Colonic mucosa (tissue), 4 donors: ENCODE measurements at regions not wholly inside any gene's neighbourhood (a gene's known extent, or its start where the extent isn't known, plus 50 kb on each side); places are given as distances from the start of the nearest gene placed in this dataset.

Source experiments
- DNase-seq: peaks from one replicate; pipeline ENCODE4 v3.0.0-alpha.2; 2020
- H3K27ac ChIP-seq: fragments of 200-600 bp; one replicate; pipeline ENCODE4 v1.8.0; 2021
- H3K27me3 ChIP-seq: fragments of 200-600 bp; one replicate; pipeline ENCODE4 v1.8.0; 2021
- H3K36me3 ChIP-seq: fragments of 200-600 bp; one replicate; pipeline ENCODE4 v1.8.0; 2021
- H3K4me1 ChIP-seq: fragments of 200-600 bp; one replicate; pipeline ENCODE4 v1.8.0; 2021; ENCODE audit warnings: mild to moderate bottlenecking
- H3K4me3 ChIP-seq: fragments of 200-600 bp; one replicate; pipeline ENCODE4 v1.8.0; 2021
- H3K9ac ChIP-seq, 2 donors: one replicate each; pipeline ENCODE4 v1.7.0; 2013; ENCODE audit warnings: control low read depth in 2 of 2, low read depth in 2 of 2, low read length in 2 of 2
- H3K9me3 ChIP-seq: fragments of 200-600 bp; one replicate; pipeline ENCODE4 v1.8.0; 2021
- CTCF ChIP-seq: fragments of 200-600 bp; IDR thresholded peaks from one replicate; pipeline ENCODE4 v1.8.0; 2022; ENCODE audit warnings: antibody characterized with exemption, mild to moderate bottlenecking
- intact Hi-C: fragments of 100-400 bp; cut with DNase I; formaldehyde crosslinking; loops from one replicate; pipeline ENCODE4 v1.14.1; 2022
- donor health status: healthy.
- donor health status: DM: no; HTN: no; CAD: no.
- donor health status: DM: no; HTN: no; CAD: no.

- intact Hi-C loops = loop anchor here (5.0 kb wide), 3 partner anchors 302 to 772 kb away; no protein-coding TSS in a partner anchor
- H3K4me3 ChIP-seq = no peak overlapping the region
- H3K9me3 ChIP-seq = no peaks in the 10 kb centered on the region
- H3K27me3 ChIP-seq = no peaks in the 10 kb centered on the region
- H3K9ac ChIP-seq = no peak overlapping the region
- TF ChIP-seq CTCF = peak; percentile 83
- DNase-seq = peak; percentile 60
- no peaks in the 10 kb centered on the region for H3K4me1 ChIP-seq
- no peak overlapping the region for H3K27ac ChIP-seq
- no peaks in the 10 kb centered on the region for H3K36me3 ChIP-seq
Observed at GRCh38 chrX:25144043-25144940, 128.5 kb upstream of the ARX start.

GRCh38 chrX:25143596-25143995 lies 127.8 kb upstream of the ARX start:
- H3K9ac ChIP-seq = no peak overlapping the region
- H3K36me3 ChIP-seq = no peaks in the 10 kb centered on the region
- no peak for TF ChIP-seq CTCF
- H3K9me3 ChIP-seq = no peaks in the 10 kb centered on the region
- no peak for DNase-seq
- H3K4me3 ChIP-seq = no peak overlapping the region
- no peak overlapping the region for H3K27ac ChIP-seq
- H3K27me3 ChIP-seq = no peaks in the 10 kb centered on the region
- H3K4me1 ChIP-seq = no peaks in the 10 kb centered on the region
- intact Hi-C loops = loop anchor here (5.0 kb wide), 3 partner anchors 301 to 771 kb away; no protein-coding TSS in a partner anchor

GRCh38 chrX:25141684-25142083 lies 125.9 kb upstream of the ARX start:
- no peak for DNase-seq
- H3K4me3 ChIP-seq = no peak overlapping the region
- H3K9me3 ChIP-seq = no peaks in the 10 kb centered on the region
- no peak overlapping the region for H3K27ac ChIP-seq
- H3K4me1 ChIP-seq = no peaks in the 10 kb centered on the region
- no peaks in the 10 kb centered on the region for H3K27me3 ChIP-seq
- no peak overlapping the region for H3K9ac ChIP-seq
- H3K36me3 ChIP-seq = no peaks in the 10 kb centered on the region
- TF ChIP-seq CTCF = no peak
- intact Hi-C loops = loop anchor here (5.0 kb wide), 3 partner anchors 299 to 769 kb away; no protein-coding TSS in a partner anchor

- Histone ChIP-seq H3K4me3 (no peak overlapping the region), H3K9ac (no peak overlapping the region), H3K36me3 (no peaks in the 10 kb centered on the region), H3K4me1 (no peaks in the 10 kb centered on the region), H3K27me3 (no peaks in the 10 kb centered on the region), H3K27ac (no peak overlapping the region), H3K9me3 (no peaks in the 10 kb centered on the region)
- TF ChIP-seq CTCF = no peak
- DNase-seq = no peak
- intact Hi-C loops = no loop called here
Observed at GRCh38 chrX:25131055-25131454, 115.3 kb upstream of the ARX start.

GRCh38 chrX:25130619-25131018 lies 114.9 kb upstream of the ARX start:
- Histone ChIP-seq H3K4me3 (no peak overlapping the region), H3K9me3 (no peaks in the 10 kb centered on the region), H3K4me1 (no peaks in the 10 kb centered on the region), H3K9ac (no peak overlapping the region), H3K27ac (no peak overlapping the region), H3K27me3 (no peaks in the 10 kb centered on the region), H3K36me3 (no peaks in the 10 kb centered on the region)
- TF ChIP-seq CTCF = no peak
- no peak for DNase-seq
- intact Hi-C loops = no loop called here
